HG02642 (cell line): ENCODE measurements at regions not wholly inside any gene's neighbourhood (a gene's known extent, or its start where the extent isn't known, plus 50 kb on each side); places are given as distances from the start of the nearest gene placed in this dataset.
"Not testable (repeated sequence)": the region's sequence is repeated elsewhere in the genome, so short reads cannot be mapped to it uniquely, and the experiment has no call there.

ENCODE experiments used
- ATAC-seq: cut with Tn5 transposase; IDR thresholded peaks from one replicate; pipeline ENCODE4 v1.9.1; 2021; ENCODE audit warnings: mild to moderate bottlenecking; ENCODE audit not compliant: unreplicated experiment, poor library complexity

DNA sequence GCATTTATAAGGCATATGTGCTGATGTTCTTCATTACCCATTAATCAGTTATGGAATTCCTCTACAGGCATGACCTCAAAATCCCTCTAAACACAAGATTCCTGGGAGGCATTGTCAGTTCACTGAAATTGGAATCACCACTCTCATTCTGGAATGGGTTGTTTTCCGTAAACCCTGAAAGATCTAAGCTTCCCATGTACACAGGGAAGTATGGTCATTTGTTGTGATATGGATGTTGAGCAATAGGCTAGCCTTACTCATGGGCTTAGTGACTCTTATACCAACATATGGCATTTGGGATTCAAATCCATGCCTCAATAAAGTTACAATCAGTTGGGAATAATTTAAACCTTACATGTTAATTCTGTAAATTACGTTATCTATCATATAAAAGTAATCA is 258.0 kb downstream of the XPNPEP1 start:
- ATAC-seq, result no peak

DNA sequence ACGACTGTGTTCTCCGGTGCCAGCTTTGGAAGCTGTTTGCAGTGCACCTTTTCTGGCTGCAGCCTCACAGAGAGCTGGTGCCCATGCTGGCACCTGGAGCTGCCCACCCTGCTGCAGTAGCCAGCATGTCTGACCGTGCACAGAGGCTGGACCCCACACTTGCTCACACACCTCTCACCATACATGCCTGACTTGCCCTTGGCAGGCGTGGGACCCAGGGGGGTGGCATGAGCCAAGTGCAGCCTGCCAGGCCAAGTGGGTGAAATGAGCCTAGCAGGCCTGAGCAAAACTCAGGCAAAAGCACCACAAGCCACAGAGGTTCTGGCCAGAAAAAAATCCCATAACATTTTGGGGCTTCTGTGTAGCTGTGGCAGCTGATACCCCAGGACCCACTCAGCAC is 258.8 kb downstream of the XPNPEP1 start:
- ATAC-seq, result no peak

GRCh38 chr10:109663122-109663521 is 260.2 kb downstream of the XPNPEP1 start:
- ATAC-seq, result no peak

- ATAC-seq, result not testable (repeated sequence)
These were observed 270.7 kb downstream of the XPNPEP1 start for GRCh38 chr10:109652612-109653011.

DNA sequence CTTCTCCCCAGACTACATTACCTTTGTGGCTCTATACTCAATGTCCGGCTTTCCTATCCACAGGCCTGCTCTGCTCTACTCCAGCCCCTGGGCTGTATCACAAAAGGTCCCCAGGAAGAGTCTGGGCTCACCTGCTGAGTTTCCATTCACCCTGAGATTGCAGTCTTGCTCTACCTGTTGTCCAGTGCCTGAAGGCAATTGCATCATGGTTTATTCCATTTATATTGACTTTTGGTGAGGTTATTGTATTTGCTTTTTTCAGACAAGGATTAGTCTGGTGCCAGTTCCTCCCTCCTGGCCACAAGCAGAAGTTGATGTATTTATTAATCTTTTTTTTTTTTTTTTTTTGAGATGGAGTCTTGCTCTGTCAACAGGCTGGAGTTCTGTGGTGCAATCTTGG is 273.1 kb downstream of the XPNPEP1 start:
- ATAC-seq, result no peak

DNA sequence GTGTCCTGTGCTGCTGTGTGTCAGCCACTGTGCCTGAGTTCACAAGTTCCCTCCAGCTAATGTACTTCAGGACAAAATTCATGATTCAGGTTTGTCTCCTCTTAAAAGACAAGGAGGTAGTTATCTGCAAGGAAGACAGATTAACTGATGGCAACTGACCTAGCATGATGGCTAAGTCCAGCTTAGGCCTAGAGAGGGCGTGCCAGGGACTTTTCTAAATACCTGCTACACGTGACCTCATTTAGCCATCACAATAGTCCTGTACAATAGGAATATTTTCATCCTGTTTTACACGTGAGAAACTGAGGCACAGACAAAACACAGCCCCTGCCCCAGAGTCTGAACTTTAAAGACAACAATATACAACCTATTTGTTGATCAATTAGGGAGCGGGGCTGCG is 275.7 kb downstream of the XPNPEP1 start:
- ATAC-seq, result no peak

DNA sequence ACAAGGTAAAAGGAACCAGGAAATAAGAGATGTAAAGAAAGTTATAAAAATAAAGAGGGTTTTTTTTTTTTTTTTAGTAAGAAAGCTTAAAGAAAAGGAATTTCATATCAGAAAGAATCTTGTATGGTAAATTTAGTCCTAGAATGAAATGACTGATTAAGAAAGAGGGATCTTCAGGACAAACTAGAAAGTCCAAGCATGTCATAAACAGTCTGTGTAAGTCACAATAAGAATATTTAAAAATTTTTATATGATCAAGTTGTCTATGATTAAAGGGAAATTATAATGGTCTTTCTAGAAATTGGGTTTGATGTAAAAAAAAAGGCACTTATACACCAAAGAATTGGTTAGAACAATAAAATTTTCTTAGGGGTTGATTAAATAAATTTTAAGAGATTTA is 289.5 kb downstream of the XPNPEP1 start:
- no peak for ATAC-seq

DNA sequence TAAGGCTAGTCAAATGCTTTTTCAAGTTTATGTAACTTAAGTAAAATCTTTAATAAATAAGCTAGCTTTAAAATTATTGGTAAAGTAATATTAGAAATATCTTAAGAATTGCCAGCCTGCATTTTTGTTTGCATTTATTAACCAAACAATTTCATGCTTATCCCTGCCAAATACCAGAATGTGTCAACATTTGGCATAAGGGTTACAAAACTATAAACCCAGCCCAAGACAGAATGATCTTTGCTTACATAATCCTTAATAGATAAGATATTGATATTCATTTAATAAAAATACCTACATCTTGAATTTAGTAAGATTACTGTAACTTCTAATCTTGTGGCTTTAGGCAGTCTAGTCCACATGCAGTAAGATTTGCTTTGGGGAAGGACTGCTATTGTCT is 290.3 kb downstream of the XPNPEP1 start:
- not testable (repeated sequence) for ATAC-seq

DNA sequence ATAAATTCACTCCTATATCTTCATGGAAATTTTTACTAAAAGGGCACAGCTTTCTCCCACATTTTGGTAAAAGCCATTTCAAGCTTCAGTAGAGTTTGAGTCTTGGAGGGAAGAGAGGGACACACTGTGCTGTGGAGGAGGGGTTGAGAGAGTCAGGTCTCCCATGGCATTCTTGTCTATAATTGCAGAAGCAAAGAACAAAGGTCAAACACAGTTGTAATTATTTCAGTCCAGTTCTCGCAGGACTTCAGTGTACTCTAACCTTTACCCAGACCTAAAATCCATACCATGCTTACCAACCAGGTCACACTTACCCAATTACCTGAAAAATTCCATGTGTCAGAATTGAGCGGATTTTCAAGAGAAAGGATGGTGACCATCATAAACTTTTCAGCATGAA is 298.4 kb downstream of the XPNPEP1 start:
- no peak for ATAC-seq

- ATAC-seq, result no peak
These were observed 300.7 kb downstream of the XPNPEP1 start for GRCh38 chr10:109622566-109622965.

- ATAC-seq, result no peak
These were observed 302.9 kb downstream of the XPNPEP1 start for GRCh38 chr10:109620396-109620795.

GRCh38 chr10:109619914-109620313 is 303.4 kb downstream of the XPNPEP1 start:
- no peak for ATAC-seq

- ATAC-seq, result no peak
These were observed 304.6 kb downstream of the XPNPEP1 start for GRCh38 chr10:109618748-109619147.

DNA sequence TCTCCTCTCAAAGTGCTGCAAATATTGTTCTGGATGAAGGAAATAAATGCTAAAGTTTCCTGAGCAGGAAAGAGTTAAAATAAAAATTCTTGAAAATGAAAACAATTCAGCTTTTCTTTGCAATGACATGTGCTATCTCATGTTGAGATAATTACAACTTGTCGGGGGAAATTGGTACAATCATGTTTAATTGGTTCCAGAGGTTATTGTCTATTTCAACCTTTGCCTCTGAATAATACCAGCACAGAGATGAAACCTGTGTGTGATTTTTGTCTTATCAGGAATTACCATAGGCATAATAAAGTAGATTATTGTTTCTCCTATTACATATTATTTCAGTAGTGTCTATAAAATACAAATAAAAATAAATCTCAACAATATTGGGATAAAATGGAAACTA is 305.0 kb downstream of the XPNPEP1 start:
- ATAC-seq, result no peak

DNA sequence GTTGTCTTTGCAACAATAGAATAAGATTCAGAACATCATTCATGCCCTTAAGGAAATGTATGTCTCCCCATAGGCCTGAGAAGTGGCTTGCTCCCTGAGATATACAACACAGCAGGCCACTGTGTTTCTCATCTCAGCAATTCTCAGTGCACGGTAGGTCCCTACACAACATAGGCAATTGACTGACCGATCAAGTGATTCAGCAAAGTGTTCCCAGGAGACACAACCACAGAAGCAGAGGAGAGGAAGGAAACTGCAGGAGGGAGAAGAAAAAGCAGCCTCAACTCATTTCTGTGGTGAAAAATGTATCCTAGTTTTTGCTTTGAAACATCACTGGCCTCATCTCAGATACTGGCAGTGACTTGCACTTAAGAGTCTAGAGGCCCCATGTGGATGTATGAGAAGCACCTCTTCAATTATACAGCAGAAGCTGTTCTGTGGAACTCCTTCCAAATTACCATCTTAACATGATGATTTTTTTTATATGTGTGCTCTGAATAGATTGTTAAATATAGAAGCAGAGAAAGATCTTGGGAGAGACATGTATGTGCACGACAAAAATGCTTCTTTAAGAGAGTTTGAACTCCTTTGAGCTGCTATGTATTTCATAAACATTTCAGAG is 306.8 kb downstream of the XPNPEP1 start:
- no peak for ATAC-seq

DNA sequence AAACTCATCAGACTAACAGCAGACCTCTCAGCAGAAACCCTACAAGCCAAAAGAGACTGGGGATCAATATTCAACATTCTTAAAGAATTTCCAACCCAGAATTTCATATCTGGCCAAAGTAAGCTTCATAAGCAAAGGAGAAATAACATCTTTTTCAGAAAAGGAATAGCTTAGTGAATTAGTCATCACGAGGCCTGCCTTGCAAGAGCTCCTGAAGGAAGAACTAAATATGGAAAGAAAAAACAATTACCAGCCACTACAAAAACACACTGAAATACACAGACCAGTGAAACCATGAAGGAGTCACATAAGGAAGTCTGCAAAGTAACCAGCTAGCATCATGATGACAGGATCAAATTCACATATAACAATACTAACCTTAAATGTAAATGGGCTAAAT is 328.0 kb downstream of the XPNPEP1 start:
- ATAC-seq, result not testable (repeated sequence)

DNA sequence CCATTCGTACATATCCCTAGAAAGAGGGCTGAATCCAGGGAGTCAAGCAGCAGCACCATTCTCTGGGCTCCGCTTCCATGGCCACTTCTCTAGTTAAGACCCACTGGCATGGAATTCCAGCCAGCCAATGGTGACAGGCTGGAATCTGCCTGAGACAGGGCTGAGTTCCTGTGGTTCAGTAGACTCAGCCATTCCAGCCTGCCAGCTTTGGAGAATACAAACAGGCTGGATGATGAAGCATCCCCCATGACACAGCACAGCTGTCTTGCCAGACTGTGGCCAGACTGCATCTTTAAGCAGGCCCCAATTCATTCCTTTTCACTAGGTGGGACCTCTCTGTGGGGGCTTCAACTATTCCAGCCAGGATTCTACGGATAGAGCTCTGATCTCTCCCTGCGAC is 329.6 kb downstream of the XPNPEP1 start:
- ATAC-seq, result no peak

GRCh38 chr10:109592391-109592790 is 330.9 kb downstream of the XPNPEP1 start:
- no peak for ATAC-seq

GRCh38 chr10:109591601-109592000 is 331.7 kb downstream of the XPNPEP1 start:
- ATAC-seq, result no peak

- no peak for ATAC-seq
These were observed 335.1 kb downstream of the XPNPEP1 start for GRCh38 chr10:109588259-109588658.

- no peak for ATAC-seq
These were observed 335.9 kb downstream of the XPNPEP1 start for GRCh38 chr10:109587366-109587765.

- ATAC-seq, result no peak
These were observed 366.9 kb downstream of the XPNPEP1 start for GRCh38 chr10:109556399-109556798.
